ENCODE measurements at regions not wholly inside any gene's neighbourhood (a gene's known extent, or its start where the extent isn't known, plus 50 kb on each side); places are given as distances from the start of the nearest gene placed in this dataset.

DNA sequence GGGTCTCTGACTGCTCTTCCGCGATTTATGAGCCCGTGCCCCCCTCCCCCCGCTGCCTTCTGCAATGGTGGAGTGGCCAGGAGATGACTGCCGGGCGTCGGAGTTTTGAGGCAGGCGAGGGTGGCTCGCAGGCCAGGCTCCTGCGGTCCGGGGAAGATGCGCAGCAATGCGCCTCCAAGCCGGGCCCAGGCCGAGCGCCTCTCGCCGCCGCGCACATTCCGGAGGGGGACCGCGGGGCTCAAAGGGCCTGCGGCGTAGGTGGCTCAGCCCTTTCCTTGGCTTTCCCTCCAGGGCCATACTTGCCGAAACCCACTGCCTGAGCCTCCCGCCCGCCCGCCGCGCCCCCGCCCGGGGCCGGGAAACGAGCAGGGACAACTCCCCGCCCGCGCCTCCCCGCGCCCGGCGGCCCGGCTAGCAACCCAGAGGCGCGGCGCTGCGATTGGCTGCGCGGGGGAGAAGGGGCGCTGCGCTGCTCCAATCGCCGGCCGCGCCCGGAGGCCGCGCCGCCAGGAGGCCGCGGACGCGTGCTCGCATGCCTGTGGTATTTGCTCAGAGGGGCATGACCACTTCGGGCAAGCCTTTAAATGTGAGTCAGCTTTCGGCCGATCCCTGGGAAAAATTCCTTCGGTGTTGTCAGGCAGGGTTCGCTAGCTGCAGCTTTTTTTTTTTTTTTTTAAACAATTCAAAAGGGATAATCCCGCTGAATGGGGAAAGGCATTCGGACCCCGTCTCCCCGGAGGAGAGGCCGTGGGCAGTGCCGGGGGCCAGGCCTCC lies 157.9 kb upstream of the PARP11 start:
- H3K9ac ChIP-seq: no peak overlapping the region

GRCh38 chr12:4027412-4027811 lies 154.2 kb upstream of the PARP11 start:
- H3K27ac ChIP-seq: no peak overlapping the region
- TF ChIP-seq Cebpa-rat (IDR thresholded peaks at IDR 0.05): no peak
- H3K4me1 ChIP-seq: peaks cover 0 to 18% (median 8%) of the 10 kb centered on the region in 10 experiments; a peak in 10 of 20 replicates
- peaks cover 8 to 23% (median 17%) of the 10 kb centered on the region in 11 experiments for H3K27me3 ChIP-seq
- no peaks in the 10 kb centered on the region for H3K9me3 ChIP-seq (replicated peaks in 1 of 11)
- H3K36me3 ChIP-seq: no peaks in the 10 kb centered on the region
- peak overlapping the region in 6 of 11 experiments; percentile 5 to 39 (median 18); a peak in 6 of 22 replicates for H3K4me2 ChIP-seq
- H3K9ac ChIP-seq: no peak overlapping the region
- no peaks in the 10 kb centered on the region; a peak in 1 of 22 replicates for H4K20me1 ChIP-seq
- H3K4me3 ChIP-seq: no peak overlapping the region

More for the DNA sequence above, 157.9 kb upstream of the PARP11 start:
- Histone ChIP-seq H4K20me1 (no peaks in the 10 kb centered on the region; a peak in 1 of 22 replicates), H3K4me2 (peak overlapping the region; percentile 46 to 80 (median 59)), H3K27me3 (peaks cover 8 to 23% (median 17%) of the 10 kb centered on the region in 11 experiments), H3K4me3 (peak overlapping the region in 8 of 10 experiments; percentile 24 to 55 (median 41); a peak in 12 of 20 replicates), H3K4me1 (peaks cover 0 to 12% (median 8%) of the 10 kb centered on the region in 10 experiments; a peak in 10 of 20 replicates), H3K27ac (no peak overlapping the region), H3K9me3 (replicated peaks in 1 of 11) (no peaks in the 10 kb centered on the region), H3K36me3 (no peaks in the 10 kb centered on the region)
- no peak for TF ChIP-seq Cebpa-rat (IDR thresholded peaks at IDR 0.05)

- Histone ChIP-seq H3K4me2 (no peak overlapping the region), H3K9me3 (replicated peaks in 1 of 11) (no peaks in the 10 kb centered on the region), H3K9ac (no peak overlapping the region), H3K27me3 (peaks cover 8 to 17% (median 14%) of the 10 kb centered on the region in 11 experiments), H3K36me3 (no peaks in the 10 kb centered on the region), H3K4me3 (no peak overlapping the region), H3K4me1 (peaks cover 0 to 15% (median 5%) of the 10 kb centered on the region in 10 experiments; a peak in 10 of 20 replicates), H3K27ac (no peak overlapping the region), H4K20me1 (no peaks in the 10 kb centered on the region; a peak in 1 of 22 replicates)
- no peak for TF ChIP-seq Cebpa-rat (IDR thresholded peaks at IDR 0.05)
These were observed 153.3 kb upstream of the PARP11 start for GRCh38 chr12:4026517-4026916.

- no peak overlapping the region for H3K4me2 ChIP-seq
- no peaks in the 10 kb centered on the region for H4K20me1 ChIP-seq
- TF ChIP-seq Cebpa-rat (IDR thresholded peaks at IDR 0.05): no peak
- H3K4me1 ChIP-seq: peaks cover 0 to 15% (median 5%) of the 10 kb centered on the region in 10 experiments; a peak in 6 of 20 replicates
- no peak overlapping the region for H3K27ac ChIP-seq
- no peaks in the 10 kb centered on the region for H3K9me3 ChIP-seq (replicated peaks in 1 of 11)
- peaks cover 7 to 12% (median 9%) of the 10 kb centered on the region in 11 experiments for H3K27me3 ChIP-seq
- H3K4me3 ChIP-seq: no peak overlapping the region
- no peak overlapping the region for H3K9ac ChIP-seq
- no peaks in the 10 kb centered on the region for H3K36me3 ChIP-seq
These were observed 152.8 kb upstream of the PARP11 start for GRCh38 chr12:4026020-4026358.

- H3K4me1 ChIP-seq: peaks cover 0 to 15% (median 5%) of the 10 kb centered on the region in 10 experiments; a peak in 6 of 20 replicates
- H3K27ac ChIP-seq: no peak overlapping the region
- peaks cover 1 to 7% (median 3%) of the 10 kb centered on the region in 11 experiments; a peak in 20 of 22 replicates for H3K27me3 ChIP-seq
- H3K4me3 ChIP-seq: no peak overlapping the region
- H3K9ac ChIP-seq: no peak overlapping the region
- H3K9me3 ChIP-seq (replicated peaks in 1 of 11): no peaks in the 10 kb centered on the region
- no peaks in the 10 kb centered on the region for H4K20me1 ChIP-seq
- peak overlapping the region in 1 of 11 experiments; percentile 6; a peak in 3 of 22 replicates for H3K4me2 ChIP-seq
- TF ChIP-seq Cebpa-rat (IDR thresholded peaks at IDR 0.05): no peak
- no peaks in the 10 kb centered on the region for H3K36me3 ChIP-seq
These were observed 152.2 kb upstream of the PARP11 start for GRCh38 chr12:4025181-4026019.

- Histone ChIP-seq H3K4me2 (peak overlapping the region in 1 of 11 experiments; percentile 6; a peak in 2 of 22 replicates), H3K4me3 (no peak overlapping the region), H3K4me1 (peaks cover 0 to 15% (median 5%) of the 10 kb centered on the region in 10 experiments; a peak in 6 of 20 replicates)
These were observed 151.5 kb upstream of the PARP11 start for GRCh38 chr12:4024701-4025100.

DNA sequence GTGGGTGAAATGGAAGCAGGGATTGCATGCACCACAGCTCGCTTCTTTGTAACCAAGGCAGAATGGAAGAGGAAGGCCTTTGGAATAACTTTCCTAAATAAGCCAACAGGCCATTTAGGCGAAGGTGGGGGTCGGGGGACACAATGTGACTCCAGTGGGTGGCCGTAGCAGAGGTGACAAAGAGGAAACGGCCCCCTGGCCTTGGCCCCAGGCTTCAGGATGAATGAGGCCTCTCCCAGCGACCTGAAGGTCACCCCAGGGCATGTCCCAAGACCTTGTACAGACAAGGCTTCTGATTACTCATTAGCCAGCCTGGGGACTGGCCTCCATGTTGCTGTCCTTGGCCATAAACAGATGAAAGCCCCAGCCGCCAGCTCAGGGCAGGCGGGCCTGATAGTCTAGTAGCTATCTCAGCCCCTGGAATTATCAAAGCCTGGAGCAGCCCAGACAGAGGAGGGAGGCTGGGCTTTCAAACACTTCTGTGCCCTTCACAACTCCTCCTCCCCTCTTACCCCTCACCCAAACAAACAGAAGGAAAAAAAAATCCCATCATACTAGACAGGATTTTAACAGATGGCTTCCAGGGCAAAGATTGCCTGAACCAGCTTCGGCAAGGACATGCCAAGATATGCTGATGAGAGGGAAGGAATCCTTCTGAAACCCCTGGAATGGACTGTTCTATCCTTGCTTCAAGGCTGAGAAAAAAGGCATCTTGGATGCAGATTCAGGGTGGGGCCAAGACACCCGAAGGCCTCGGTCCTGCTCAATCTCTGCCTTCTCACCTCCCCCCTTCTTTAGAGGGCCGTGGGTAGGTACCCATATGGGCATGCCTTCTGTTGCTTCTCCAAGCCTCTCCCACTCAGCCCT lies 142.3 kb upstream of the PARP11 start:
- no peaks in the 10 kb centered on the region for H3K27me3 ChIP-seq
- TF ChIP-seq Cebpa-rat (IDR thresholded peaks at IDR 0.05): no peak
- H3K4me1 ChIP-seq: no peaks in the 10 kb centered on the region
- no peak overlapping the region for H3K4me3 ChIP-seq
- H3K27ac ChIP-seq: no peak overlapping the region
- no peak overlapping the region for H3K9ac ChIP-seq
- no peaks in the 10 kb centered on the region for H3K36me3 ChIP-seq
- H3K9me3 ChIP-seq (replicated peaks in 1 of 11): no peaks in the 10 kb centered on the region
- no peak overlapping the region for H3K4me2 ChIP-seq
- H4K20me1 ChIP-seq: no peaks in the 10 kb centered on the region

More at GRCh38 chr12:4024701-4025100, 151.5 kb upstream of the PARP11 start:
- Histone ChIP-seq H4K20me1 (no peaks in the 10 kb centered on the region), H3K9me3 (replicated peaks in 1 of 11) (no peaks in the 10 kb centered on the region), H3K27ac (no peak overlapping the region), H3K9ac (no peak overlapping the region), H3K36me3 (no peaks in the 10 kb centered on the region), H3K27me3 (no peaks in the 10 kb centered on the region)
- TF ChIP-seq Cebpa-rat (IDR thresholded peaks at IDR 0.05): no peak

DNA sequence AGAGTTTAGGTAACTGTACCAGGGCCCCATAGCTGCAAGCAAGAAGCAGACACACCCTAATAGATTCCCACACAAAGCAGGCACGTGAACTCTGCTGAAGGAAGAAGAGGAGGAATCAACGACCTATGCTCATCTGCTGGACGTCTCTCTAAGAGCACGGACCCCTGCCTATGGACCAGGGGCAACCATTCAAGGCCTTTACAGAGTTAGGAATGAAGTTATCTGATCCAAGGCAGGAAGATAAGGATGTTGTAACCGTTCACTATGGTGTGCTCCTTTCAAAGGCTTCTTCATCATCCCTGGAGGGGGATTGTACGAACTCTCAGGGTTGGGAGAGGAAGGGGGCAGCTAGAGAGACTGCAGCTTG lies 141.6 kb upstream of the PARP11 start:
- Histone ChIP-seq H3K9ac (no peak overlapping the region), H3K9me3 (replicated peaks in 1 of 11) (no peaks in the 10 kb centered on the region), H3K4me1 (no peaks in the 10 kb centered on the region), H3K27me3 (no peaks in the 10 kb centered on the region), H4K20me1 (no peaks in the 10 kb centered on the region), H3K4me3 (no peak overlapping the region), H3K36me3 (no peaks in the 10 kb centered on the region), H3K27ac (no peak overlapping the region), H3K4me2 (no peak overlapping the region)
- TF ChIP-seq Cebpa-rat (IDR thresholded peaks at IDR 0.05): no peak

Data from BLaER1 treated with 17β-estradiol and CSF1 and Interleukin-3, amounts not matched to agents 10 nM and 100 nM (cell line).